Iris pigment epithelial cell (primary cell): ENCODE measurements at regions not wholly inside any gene's neighbourhood (a gene's known extent, or its start where the extent isn't known, plus 50 kb on each side); places are given as distances from the start of the nearest gene placed in this dataset.
"Not testable (repeated sequence)": the region's sequence is repeated elsewhere in the genome, so short reads cannot be mapped to it uniquely, and the experiment has no call there.

Experiments used
- DNase-seq: peaks from one replicate; pipeline ENCODE4 v3.0.0-alpha.2; 2011; ENCODE audit warnings: low read depth

DNA sequence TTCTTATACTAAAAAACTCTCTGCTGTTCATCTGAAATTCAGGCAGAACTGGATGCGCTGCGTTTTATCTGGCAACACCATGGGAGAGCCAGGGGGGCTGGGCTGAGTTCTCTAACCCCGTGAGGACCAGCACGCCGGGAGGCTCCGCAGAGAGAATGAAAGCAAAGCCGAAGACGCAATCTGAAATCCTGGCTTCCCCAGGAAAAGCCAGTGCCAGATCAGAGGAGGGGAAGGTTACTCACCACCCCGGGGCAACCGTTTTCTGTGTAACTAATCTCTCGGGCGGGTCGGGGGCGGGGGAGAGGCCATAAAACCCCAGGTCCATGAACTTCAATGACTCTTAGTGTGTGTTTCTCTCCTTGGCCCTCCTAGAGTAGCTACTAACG lies 99.4 kb downstream of the SHANK2 start:
- DNase-seq: peak; percentile 10

GRCh38 chr11:71152312-71153004 lies 99.9 kb downstream of the SHANK2 start:
- not testable (repeated sequence) for DNase-seq

DNA sequence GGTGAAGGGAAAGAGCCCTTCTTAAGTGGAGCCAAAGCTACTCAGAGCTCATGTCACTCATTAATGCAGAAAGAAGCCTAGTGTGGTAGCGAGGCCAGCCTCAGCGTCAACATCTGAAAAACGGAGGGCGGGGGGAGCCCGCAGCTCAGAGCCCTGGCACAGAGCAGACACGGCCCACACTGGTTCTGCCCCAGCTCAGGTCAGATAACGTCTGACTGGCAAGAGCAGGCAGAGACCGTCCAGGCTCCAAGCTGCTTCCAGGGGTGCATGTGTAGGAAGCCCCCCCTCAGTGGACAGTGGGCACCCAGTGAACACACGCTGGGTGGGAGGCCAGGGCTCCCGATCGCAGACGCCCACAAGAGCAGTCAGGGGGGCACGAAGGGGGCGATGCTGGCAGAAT lies 100.8 kb downstream of the SHANK2 start:
- DNase-seq: no peak

- no peak for DNase-seq
These were observed 101.5 kb downstream of the SHANK2 start for GRCh38 chr11:71150859-71151258.

DNA sequence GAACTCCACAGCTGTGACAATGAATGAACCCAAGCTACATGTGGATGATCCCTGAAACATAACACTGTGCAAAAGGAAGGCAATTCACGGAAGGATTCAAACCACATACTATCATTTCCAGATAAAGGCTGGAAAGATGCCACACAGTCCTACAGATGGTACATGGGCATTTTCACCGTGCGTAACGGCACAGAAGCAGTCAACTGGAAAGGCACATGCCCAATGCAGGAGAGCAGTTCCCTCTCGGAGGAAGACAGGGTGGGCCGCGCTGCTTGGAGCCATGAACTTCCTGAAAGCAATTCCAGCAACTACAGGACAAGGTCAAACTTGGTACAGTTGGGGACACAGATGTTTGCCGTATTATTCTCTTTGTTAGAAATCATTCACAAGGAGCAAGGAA lies 103.7 kb downstream of the SHANK2 start:
- DNase-seq: no peak

DNA sequence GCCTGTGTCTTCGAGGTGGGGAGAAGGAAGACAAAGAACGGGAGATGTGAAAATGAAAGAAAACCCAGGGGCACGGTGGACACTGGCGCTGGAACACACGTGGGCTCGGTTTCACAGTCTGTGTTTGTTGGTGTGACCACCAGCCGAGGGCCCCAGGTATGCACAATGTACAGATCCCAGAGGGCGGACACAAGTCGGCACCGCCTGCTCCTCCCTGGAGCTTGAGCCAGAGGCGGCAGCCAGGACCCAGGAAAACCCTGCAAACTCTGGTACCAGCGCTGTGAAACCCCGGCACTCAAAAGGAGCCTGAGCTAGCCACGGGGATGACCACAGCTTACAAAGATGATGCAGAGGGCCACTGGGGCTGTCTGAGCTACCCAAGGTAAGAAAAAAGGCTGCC lies 105.0 kb downstream of the SHANK2 start:
- no peak for DNase-seq

DNA sequence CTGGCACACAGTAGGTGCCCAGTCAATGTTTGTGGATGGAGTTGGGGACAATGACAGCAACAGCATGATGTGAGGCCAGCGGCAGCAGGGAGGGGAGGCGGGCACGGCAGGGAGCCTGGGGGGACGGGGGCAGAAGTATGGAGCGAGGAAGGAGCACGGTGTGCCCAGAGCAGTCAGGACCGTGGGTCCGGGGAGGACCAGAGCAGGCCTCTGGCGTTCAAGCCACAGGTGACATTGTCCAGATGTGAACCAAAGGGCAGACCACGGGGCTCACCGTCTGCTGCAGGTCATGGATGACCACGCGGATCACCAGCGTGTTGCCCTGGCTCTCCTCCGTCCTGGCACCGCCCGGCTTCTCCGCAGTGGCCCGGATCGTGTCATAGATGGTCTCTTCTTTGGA lies 105.5 kb downstream of the SHANK2 start:
- DNase-seq: no peak

DNA sequence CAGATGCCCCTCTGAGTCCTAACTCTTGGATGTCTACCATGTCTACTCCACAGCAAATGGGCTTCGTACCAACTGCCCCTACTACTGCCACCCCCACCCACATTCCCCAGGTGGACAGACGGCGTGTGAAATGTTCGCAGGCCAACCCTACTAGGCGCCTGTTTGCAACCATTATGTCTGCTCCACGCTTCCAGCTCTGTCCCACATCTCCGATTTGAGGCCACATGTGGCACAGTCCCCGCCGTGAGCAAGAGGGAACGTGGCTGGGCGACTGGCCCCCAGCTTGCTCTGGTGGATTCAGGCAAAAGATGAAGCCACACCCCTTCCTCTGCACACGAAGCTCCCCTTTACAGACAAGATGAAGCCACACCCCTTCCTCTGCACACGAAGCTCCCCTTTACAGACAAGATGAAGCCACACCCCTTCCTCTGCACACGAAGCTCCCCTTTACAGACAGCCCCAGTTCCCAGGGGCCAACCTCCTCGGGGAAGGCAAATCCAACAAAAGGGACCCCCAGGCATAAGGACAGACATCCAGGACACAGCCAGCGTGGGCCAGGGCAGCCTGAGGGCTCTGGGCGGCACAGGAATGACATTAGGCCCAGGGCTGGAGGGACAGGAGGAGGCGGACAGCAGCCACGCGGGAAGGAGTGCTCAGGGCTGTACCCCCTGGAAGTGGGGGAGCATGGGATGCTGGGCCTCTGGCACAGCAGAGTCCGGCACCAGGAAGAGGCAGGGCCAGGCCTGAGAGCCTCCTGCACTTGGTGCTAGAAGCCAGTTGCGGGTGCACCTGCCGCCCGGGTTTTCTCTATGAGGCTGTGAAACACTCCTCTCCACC lies 106.2 kb downstream of the SHANK2 start:
- DNase-seq: no peak

- no peak for DNase-seq
These were observed 107.0 kb downstream of the SHANK2 start for GRCh38 chr11:71145368-71145767.

GRCh38 chr11:71144736-71145135 lies 107.6 kb downstream of the SHANK2 start:
- DNase-seq: no peak

GRCh38 chr11:71144010-71144409 lies 108.4 kb downstream of the SHANK2 start:
- DNase-seq: no peak

GRCh38 chr11:71140206-71140919 lies 112.0 kb downstream of the SHANK2 start:
- DNase-seq: no peak

DNA sequence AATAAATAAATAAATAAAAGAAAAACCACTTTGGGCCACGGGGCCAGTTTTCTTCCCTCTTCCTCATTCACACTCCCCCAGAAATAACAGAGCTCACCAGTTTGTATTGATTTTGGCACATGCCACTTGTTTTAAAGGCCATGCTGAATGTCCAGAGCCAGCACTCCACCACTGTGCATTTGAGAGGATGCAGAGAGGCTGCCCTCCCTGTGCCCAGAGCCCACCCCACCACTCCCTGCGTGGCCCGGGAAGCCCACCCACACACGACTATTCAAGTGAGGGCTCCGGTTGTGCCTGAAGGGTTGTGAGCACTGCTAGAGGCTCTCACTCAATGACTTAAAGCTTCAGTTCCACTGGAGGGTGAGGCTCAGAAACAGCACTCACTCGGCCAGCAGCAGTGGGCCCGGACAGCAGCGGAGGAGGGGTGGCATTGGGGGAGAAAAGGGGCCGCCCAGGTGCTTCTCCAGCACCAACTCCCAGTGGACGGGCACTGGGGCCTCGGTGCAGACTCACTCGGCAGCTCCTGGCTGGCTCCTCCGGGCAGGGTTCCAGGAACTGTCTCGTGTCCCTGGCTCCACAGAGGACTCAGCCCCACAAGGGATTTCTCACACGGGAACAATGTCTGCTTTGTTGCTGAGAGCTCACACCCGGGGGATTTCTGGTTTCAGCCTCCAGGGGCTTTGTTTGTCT lies 112.7 kb downstream of the SHANK2 start:
- no peak for DNase-seq

DNA sequence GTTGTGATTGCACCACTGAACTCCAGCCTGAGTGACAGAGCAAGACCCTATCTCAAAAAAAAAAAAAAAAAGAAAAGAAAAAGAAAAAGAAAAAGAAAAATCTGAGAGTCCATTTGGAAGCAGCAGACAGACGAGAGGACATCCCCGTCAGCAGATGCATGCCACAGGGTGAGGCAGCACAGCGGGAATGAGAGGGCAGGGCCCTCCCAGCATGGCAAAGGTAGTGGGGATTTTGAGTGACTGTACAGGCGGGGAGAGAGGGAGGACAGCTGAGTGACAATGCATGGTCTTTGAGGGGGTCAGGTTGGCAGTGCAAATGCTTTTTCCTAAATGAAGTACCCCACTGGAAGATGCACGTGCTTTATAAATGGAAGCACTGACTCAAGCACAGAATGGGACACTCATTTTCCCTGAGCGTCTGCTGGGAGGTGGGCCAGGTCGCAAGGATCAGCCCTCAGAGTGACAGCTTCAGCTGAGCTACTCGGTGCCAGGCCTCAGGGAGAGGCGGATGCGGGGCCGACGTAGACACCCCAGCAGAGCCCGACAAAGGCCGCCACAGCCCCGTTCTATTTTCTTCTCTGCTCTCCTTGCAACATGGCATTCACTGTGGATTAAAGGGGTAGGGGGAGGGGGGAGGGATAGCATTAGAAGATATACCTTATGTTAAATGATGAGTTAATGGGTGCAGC lies 113.5 kb downstream of the SHANK2 start:
- no peak for DNase-seq

GRCh38 chr11:71137376-71137775 lies 115.0 kb downstream of the SHANK2 start:
- no peak for DNase-seq

DNA sequence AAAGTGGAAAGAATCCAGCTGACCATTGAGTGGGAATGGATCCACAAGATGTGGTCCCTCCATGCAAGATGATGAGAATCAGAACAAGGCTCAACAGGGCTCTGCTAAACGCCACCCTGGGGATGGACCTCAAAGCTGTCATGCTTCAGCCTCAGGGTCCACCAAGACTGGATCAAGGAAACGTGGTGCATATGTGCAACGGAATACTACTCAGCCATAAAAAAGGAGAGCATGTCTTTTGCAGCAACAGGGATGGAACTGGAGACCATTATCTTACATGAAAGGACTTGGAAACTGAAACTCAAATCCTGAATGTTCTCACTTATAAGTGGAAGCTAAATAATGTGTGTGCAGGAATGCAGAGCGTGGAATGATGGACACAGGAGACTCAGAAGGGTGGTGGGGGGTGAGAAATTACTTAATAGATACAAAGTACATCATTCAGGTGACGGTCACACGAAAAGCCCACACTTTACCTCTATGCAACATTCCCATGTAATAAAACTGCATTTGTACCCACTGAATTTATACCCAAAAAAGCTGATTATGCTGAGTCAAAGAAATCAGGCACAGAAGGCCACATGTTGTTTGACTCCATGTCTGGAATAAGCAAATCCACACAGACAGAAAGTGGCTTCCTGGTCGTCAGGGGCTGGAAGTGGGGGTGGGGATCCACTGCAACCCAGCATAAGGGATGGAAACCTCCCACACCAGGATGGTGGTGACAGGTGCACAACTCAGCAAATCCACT lies 116.1 kb downstream of the SHANK2 start:
- DNase-seq: no peak

DNA sequence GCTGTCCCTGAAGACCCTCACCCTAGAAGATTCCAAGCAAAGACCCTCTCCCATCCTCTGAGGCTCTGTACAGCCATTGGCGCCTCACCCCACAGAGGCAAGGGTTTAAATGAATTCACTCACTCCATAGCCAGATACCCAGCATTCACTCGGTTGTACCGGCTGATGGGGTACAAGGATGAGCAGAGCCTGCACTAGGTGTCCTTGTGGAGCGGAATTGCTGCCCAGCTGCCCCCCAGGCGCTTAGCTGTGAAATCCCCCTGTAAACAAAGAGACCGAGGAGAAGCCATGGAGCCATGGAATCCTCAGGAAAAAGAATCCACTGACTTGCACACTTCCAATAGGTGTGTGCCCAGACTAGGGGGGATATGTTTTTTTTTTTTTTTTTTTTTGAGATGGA lies 117.3 kb downstream of the SHANK2 start:
- no peak for DNase-seq

GRCh38 chr11:71133946-71134345 lies 118.4 kb downstream of the SHANK2 start:
- no peak for DNase-seq

DNA sequence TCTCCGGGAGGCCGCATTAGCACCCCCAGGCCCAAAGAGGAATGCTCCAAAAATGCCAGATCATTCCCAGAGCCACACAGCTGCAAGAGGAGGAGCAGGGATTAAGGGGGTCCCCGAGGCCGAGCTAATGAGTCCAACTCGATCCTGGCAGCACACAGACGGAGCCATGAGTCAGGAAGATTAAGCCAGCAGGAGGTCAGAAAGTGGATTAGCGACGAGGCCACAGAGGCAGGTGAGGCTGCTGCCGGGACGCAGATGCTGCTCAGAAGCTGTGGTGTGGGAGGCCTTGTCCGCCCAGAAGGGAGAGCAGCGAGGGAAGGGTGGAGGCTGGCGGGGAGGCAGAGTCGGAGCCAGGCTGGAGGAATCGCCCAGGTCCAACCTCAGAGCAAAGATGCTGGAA lies 120.5 kb downstream of the SHANK2 start:
- no peak for DNase-seq

- DNase-seq: no peak
These were observed 122.3 kb downstream of the SHANK2 start for GRCh38 chr11:71130106-71130505.

DNA sequence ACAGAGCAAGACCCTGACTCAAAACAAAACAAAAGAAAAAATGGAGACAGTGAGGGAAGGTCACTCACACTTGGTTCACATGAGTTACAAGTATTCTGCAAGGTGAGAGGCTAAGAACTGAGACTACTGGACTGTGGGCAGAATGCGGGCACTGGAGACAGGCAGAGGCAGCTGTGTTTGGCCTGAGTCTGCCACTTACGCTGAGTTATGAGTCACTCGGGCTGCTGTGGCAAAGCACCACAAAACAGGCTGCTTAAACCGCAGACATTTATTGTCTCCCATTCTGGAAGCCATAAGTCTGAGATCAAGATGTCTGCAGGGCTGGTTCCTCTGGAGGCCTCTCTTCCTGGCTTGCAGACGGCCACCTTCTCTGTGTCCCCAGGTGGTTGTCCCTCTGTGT lies 122.8 kb downstream of the SHANK2 start:
- DNase-seq: no peak
